ENCODE measurements at regions not wholly inside any gene's neighbourhood (a gene's known extent, or its start where the extent isn't known, plus 50 kb on each side); places are given as distances from the start of the nearest gene placed in this dataset.

DNA sequence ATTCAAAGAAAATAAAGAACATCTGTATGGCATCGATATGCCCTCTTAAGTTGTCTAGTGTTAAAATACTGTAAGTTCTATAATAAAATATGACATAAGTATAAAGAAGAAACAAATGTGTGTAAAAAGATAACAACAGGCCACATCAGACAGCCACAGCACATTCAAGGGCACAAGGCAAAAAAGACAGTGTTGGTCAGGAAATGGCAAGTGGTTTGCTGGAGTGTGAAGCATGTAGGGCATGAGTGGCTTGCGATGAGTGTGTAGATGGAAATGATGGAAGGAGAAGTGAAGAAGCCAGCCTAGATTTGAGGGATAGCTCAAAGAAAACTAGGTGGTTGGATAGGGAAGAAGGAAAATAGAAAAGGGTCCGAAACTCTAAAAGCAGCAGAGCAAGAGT lies 341.6 kb downstream of the CRPPA start:
- Histone ChIP-seq H2AFZ (no peak overlapping the region), H3K79me2 (replicated peaks; ENCODE audit: insufficient read depth) (no peaks in the 10 kb centered on the region), H3K27me3 (ENCODE audit: insufficient read depth) (no peaks in the 10 kb centered on the region), H3K9me2 (ENCODE audit: insufficient read depth) (peaks cover 3% of the 10 kb centered on the region; the same call in 1 of the 2 replicates), H3F3A (replicated peaks; ENCODE audit: low read depth) (no peaks in the 10 kb centered on the region), H4K20me1 (replicated peaks; ENCODE audit: insufficient read depth) (no peaks in the 10 kb centered on the region), H3K4me3 (no peak overlapping the region), H3K36me3 (ENCODE audit: insufficient read depth) (no peaks in the 10 kb centered on the region), H3K4me2 (no peak overlapping the region), H3K27ac (ENCODE audit: low read depth) (no peak overlapping the region), H3K4me1 (ENCODE audit: insufficient read depth) (0 out of 2 replicates have a peak, but pooled peaks cover 8% of the 10 kb centered on the region)
- Mint-ChIP-seq H3K27ac (no peak overlapping the region), H3K4me3 (no peak overlapping the region), H3K36me3 (ENCODE audit: low read depth) (peaks cover 6% of the 10 kb centered on the region; the same call in 2 of the 3 replicates), H3K4me1 (peaks cover 9% of the 10 kb centered on the region), H3K9me3 (peaks cover 3% of the 10 kb centered on the region; the same call in 1 of the 3 replicates), H3K27me3 (ENCODE audit: insufficient read depth, low read depth, poor library complexity) (peaks cover 4% of the 10 kb centered on the region)
- DNase-seq (ENCODE audit: low spot score) (no peak), ATAC-seq (no peak)
- TF ChIP-seq, protein P1, sequence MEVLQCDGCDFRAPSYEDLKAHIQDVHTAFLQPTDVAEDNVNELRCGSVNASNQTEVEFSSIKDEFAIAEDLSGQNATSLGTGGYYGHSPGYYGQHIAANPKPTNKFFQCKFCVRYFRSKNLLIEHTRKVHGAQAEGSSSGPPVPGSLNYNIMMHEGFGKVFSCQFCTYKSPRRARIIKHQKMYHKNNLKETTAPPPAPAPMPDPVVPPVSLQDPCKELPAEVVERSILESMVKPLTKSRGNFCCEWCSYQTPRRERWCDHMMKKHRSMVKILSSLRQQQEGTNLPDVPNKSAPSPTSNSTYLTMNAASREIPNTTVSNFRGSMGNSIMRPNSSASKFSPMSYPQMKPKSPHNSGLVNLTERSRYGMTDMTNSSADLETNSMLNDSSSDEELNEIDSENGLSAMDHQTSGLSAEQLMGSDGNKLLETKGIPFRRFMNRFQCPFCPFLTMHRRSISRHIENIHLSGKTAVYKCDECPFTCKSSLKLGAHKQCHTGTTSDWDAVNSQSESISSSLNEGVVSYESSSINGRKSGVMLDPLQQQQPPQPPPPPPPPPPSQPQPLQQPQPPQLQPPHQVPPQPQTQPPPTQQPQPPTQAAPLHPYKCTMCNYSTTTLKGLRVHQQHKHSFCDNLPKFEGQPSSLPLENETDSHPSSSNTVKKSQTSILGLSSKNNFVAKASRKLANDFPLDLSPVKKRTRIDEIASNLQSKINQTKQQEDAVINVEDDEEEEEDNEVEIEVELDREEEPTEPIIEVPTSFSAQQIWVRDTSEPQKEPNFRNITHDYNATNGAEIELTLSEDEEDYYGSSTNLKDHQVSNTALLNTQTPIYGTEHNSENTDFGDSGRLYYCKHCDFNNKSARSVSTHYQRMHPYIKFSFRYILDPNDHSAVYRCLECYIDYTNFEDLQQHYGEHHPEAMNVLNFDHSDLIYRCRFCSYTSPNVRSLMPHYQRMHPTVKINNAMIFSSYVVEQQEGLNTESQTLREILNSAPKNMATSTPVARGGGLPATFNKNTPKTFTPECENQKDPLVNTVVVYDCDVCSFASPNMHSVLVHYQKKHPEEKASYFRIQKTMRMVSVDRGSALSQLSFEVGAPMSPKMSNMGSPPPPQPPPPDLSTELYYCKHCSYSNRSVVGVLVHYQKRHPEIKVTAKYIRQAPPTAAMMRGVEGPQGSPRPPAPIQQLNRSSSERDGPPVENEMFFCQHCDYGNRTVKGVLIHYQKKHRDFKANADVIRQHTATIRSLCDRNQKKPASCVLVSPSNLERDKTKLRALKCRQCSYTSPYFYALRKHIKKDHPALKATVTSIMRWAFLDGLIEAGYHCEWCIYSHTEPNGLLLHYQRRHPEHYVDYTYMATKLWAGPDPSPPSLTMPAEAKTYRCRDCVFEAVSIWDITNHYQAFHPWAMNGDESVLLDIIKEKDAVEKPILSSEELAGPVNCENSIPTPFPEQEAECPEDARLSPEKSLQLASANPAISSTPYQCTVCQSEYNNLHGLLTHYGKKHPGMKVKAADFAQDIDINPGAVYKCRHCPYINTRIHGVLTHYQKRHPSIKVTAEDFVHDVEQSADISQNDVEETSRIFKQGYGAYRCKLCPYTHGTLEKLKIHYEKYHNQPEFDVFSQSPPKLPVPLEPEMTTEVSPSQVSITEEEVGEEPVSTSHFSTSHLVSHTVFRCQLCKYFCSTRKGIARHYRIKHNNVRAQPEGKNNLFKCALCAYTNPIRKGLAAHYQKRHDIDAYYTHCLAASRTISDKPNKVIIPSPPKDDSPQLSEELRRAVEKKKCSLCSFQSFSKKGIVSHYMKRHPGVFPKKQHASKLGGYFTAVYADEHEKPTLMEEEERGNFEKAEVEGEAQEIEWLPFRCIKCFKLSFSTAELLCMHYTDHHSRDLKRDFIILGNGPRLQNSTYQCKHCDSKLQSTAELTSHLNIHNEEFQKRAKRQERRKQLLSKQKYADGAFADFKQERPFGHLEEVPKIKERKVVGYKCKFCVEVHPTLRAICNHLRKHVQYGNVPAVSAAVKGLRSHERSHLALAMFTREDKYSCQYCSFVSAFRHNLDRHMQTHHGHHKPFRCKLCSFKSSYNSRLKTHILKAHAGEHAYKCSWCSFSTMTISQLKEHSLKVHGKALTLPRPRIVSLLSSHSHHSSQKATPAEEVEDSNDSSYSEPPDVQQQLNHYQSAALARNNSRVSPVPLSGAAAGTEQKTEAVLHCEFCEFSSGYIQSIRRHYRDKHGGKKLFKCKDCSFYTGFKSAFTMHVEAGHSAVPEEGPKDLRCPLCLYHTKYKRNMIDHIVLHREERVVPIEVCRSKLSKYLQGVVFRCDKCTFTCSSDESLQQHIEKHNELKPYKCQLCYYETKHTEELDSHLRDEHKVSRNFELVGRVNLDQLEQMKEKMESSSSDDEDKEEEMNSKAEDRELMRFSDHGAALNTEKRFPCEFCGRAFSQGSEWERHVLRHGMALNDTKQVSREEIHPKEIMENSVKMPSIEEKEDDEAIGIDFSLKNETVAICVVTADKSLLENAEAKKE (CRISPR knock-in tag; IDR thresholded peaks at IDR 0.05), result no peak
- TF ChIP-seq POLR2AphosphoS5 (IDR thresholded peaks at IDR 0.05; ENCODE audit: low read depth) (no peak), STAT1 (IDR thresholded peaks at IDR 0.05; ENCODE audit: unreplicated experiment) (no peak), ZNF114 (CRISPR knock-in tag; IDR thresholded peaks at IDR 0.05) (no peak), CREB1 (CRISPR knock-in tag; IDR thresholded peaks at IDR 0.05; ENCODE audit: low read depth) (no peak), NANOG (IDR thresholded peaks at IDR 0.05; ENCODE audit: borderline replicate concordance) (no peak), ZNF331 (CRISPR knock-in tag; IDR thresholded peaks at IDR 0.05; ENCODE audit: low read depth) (no peak), JUNB (IDR thresholded peaks at IDR 0.05; ENCODE audit: unreplicated experiment) (no peak), EZH2phosphoT487 (IDR thresholded peaks at IDR 0.05; ENCODE audit: unreplicated experiment) (no peak), EZH2 (IDR thresholded peaks at IDR 0.05; ENCODE audit: low read depth, unreplicated experiment) (no peak)
- TF ChIP-seq, protein P2, sequence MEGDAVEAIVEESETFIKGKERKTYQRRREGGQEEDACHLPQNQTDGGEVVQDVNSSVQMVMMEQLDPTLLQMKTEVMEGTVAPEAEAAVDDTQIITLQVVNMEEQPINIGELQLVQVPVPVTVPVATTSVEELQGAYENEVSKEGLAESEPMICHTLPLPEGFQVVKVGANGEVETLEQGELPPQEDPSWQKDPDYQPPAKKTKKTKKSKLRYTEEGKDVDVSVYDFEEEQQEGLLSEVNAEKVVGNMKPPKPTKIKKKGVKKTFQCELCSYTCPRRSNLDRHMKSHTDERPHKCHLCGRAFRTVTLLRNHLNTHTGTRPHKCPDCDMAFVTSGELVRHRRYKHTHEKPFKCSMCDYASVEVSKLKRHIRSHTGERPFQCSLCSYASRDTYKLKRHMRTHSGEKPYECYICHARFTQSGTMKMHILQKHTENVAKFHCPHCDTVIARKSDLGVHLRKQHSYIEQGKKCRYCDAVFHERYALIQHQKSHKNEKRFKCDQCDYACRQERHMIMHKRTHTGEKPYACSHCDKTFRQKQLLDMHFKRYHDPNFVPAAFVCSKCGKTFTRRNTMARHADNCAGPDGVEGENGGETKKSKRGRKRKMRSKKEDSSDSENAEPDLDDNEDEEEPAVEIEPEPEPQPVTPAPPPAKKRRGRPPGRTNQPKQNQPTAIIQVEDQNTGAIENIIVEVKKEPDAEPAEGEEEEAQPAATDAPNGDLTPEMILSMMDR (conservative IDR thresholded peaks at IDR 0.05; ENCODE audit: low read depth in 2 of 2), result no peak
- TF ChIP-seq, protein P3, sequence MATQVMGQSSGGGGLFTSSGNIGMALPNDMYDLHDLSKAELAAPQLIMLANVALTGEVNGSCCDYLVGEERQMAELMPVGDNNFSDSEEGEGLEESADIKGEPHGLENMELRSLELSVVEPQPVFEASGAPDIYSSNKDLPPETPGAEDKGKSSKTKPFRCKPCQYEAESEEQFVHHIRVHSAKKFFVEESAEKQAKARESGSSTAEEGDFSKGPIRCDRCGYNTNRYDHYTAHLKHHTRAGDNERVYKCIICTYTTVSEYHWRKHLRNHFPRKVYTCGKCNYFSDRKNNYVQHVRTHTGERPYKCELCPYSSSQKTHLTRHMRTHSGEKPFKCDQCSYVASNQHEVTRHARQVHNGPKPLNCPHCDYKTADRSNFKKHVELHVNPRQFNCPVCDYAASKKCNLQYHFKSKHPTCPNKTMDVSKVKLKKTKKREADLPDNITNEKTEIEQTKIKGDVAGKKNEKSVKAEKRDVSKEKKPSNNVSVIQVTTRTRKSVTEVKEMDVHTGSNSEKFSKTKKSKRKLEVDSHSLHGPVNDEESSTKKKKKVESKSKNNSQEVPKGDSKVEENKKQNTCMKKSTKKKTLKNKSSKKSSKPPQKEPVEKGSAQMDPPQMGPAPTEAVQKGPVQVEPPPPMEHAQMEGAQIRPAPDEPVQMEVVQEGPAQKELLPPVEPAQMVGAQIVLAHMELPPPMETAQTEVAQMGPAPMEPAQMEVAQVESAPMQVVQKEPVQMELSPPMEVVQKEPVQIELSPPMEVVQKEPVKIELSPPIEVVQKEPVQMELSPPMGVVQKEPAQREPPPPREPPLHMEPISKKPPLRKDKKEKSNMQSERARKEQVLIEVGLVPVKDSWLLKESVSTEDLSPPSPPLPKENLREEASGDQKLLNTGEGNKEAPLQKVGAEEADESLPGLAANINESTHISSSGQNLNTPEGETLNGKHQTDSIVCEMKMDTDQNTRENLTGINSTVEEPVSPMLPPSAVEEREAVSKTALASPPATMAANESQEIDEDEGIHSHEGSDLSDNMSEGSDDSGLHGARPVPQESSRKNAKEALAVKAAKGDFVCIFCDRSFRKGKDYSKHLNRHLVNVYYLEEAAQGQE (IDR thresholded peaks at IDR 0.05; ENCODE audit: unreplicated experiment), result no peak
- TF ChIP-seq, protein P4, sequence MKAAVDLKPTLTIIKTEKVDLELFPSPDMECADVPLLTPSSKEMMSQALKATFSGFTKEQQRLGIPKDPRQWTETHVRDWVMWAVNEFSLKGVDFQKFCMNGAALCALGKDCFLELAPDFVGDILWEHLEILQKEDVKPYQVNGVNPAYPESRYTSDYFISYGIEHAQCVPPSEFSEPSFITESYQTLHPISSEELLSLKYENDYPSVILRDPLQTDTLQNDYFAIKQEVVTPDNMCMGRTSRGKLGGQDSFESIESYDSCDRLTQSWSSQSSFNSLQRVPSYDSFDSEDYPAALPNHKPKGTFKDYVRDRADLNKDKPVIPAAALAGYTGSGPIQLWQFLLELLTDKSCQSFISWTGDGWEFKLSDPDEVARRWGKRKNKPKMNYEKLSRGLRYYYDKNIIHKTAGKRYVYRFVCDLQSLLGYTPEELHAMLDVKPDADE (IDR thresholded peaks at IDR 0.05), result no peak

All from GM23338 (cell line).